ENCODE measurements at regions not wholly inside any gene's neighbourhood (a gene's known extent, or its start where the extent isn't known, plus 50 kb on each side); places are given as distances from the start of the nearest gene placed in this dataset.

DNA sequence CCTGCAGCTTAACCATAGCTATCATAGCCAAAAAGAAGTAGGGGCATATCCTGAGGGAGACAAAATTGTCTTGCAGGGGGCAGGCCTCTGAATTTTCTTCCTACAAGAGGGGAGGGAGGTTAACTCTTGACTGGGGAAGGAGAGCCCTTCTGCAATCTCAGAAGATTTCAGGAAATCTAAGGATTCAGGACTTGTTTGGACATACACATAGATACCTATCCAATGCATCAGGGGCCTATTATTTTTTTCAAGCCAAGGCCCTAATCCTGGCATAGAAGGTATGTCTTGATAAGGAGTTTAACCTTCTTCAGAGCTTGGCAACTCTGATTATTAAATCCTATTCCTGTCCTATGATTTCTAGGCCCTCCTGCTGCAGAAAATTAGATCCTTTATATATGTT lies 375.1 kb upstream of the ACTBL2 start:
- Histone ChIP-seq H3K9me3 (no peaks in the 10 kb centered on the region), H3K27me3 (no peaks in the 10 kb centered on the region), H3K36me3 (no peaks in the 10 kb centered on the region), H3K4me1 (no peaks in the 10 kb centered on the region), H3K4me3 (no peak overlapping the region), H3K27ac (no peak overlapping the region)
- ATAC-seq, result no peak
- TF ChIP-seq POLR2AphosphoS5 (IDR thresholded peaks at IDR 0.05) (no peak), EP300 (IDR thresholded peaks at IDR 0.05) (no peak), POLR2A (IDR thresholded peaks at IDR 0.05) (no peak)
- TF ChIP-seq, protein P1, sequence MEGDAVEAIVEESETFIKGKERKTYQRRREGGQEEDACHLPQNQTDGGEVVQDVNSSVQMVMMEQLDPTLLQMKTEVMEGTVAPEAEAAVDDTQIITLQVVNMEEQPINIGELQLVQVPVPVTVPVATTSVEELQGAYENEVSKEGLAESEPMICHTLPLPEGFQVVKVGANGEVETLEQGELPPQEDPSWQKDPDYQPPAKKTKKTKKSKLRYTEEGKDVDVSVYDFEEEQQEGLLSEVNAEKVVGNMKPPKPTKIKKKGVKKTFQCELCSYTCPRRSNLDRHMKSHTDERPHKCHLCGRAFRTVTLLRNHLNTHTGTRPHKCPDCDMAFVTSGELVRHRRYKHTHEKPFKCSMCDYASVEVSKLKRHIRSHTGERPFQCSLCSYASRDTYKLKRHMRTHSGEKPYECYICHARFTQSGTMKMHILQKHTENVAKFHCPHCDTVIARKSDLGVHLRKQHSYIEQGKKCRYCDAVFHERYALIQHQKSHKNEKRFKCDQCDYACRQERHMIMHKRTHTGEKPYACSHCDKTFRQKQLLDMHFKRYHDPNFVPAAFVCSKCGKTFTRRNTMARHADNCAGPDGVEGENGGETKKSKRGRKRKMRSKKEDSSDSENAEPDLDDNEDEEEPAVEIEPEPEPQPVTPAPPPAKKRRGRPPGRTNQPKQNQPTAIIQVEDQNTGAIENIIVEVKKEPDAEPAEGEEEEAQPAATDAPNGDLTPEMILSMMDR (IDR thresholded peaks at IDR 0.05), result no peak

DNA sequence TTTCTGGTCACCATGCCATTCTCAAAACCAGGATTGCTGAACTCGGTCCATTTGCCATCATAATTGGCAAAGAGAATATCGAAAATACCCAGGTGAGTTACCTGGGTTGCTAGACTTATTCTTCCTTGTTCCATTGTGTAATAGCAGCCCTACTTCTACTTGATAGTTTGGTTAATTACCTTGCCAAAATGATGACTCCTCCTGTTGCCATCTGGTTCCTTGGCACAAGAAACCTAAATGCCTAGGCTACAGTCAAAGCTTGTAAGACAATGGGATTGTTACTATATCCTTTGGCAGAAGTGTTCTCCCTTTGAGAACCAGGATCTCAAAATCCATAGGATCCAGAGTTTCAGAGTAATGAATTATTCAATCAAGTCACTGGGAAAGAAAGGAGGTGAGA lies 373.2 kb upstream of the ACTBL2 start:
- Histone ChIP-seq H3K4me3 (no peak overlapping the region), H3K27me3 (no peaks in the 10 kb centered on the region), H3K27ac (no peak overlapping the region), H3K36me3 (no peaks in the 10 kb centered on the region), H3K9me3 (no peaks in the 10 kb centered on the region), H3K4me1 (no peaks in the 10 kb centered on the region)
- no peak for TF ChIP-seq POLR2AphosphoS5 (IDR thresholded peaks at IDR 0.05)
- no peak for TF ChIP-seq POLR2A (IDR thresholded peaks at IDR 0.05)
- TF ChIP-seq, protein P1 (IDR thresholded peaks at IDR 0.05), result no peak
- TF ChIP-seq EP300 (IDR thresholded peaks at IDR 0.05), result no peak
- 79% methylated on average over 2 of the region's 2 CpGs; no CpG with 5 or more reads in 1 of the 2 donors for WGBS, 2 donors (ENCODE audit: low coverage in 1 of 2)
- no peak for ATAC-seq

DNA sequence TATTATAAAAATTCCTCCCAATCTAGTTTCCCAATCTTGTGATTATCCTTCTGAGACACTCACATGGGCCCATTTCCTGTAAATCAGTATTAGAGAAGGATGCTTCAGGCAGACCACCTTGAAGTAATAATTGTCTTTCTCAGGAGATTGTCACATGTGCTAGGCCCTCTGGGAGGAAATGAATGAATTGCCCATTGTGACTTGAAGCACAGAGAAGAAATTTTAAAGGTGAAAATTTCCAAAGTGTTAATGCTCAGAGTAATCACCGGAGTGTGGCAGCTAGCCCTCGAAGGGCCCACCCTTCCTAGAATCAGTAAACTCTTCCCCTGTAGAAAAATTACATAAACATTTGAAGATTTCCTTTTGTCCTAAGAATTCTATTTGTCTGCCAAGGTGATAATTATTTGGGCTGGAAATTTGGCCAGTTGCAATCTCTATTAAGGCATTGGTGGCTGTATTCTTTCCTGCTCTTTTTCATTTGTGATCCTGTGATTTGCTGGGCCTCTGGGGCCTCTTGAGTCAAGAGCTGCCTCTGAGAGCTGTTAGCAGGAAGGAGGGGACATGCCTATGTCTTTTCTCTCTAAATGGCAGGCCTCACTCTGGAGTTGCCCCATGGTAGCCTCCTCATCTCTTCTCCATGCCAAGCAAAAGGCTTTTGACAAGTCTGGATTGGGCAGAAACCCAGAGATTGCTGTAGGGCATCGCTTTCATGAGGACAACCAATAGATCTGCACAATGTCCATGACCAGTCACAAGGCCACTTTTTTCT lies 371.5 kb upstream of the ACTBL2 start:
- H3K4me3 ChIP-seq, result no peak overlapping the region
- H3K27me3 ChIP-seq, result no peaks in the 10 kb centered on the region
- 60 to 82% methylated on average over 3 of the region's 3 CpGs for WGBS, 2 donors (ENCODE audit: low coverage in 1 of 2)
- no peak overlapping the region for H3K27ac ChIP-seq
- TF ChIP-seq, protein P1 (IDR thresholded peaks at IDR 0.05), result no peak
- TF ChIP-seq POLR2AphosphoS5 (IDR thresholded peaks at IDR 0.05) (no peak), POLR2A (IDR thresholded peaks at IDR 0.05) (no peak), EP300 (IDR thresholded peaks at IDR 0.05) (no peak)
- no peaks in the 10 kb centered on the region for H3K4me1 ChIP-seq
- no peak for ATAC-seq
- H3K36me3 ChIP-seq, result no peaks in the 10 kb centered on the region
- no peaks in the 10 kb centered on the region for H3K9me3 ChIP-seq

DNA sequence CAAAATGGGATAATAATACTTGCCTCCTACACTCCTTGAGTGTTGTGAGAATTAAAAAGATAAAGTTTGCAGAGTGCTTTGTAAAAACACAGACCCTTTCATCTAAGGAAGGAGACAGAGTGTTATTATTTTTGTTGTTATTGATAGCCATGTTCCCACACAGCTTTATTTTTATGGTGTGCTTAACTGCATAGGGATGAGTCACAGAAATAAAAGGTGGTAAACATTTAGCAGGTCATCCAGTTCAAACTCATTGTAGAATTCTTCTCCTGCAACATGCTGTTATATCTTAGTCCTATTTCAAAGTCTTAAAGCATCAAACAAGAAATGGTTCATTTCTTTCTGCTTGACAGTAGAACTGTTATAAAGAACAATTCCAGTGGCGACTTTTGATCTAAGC lies 367.5 kb upstream of the ACTBL2 start:
- Histone ChIP-seq H3K9me3 (no peaks in the 10 kb centered on the region), H3K4me3 (no peak overlapping the region), H3K36me3 (no peaks in the 10 kb centered on the region), H3K4me1 (no peaks in the 10 kb centered on the region), H3K27ac (no peak overlapping the region), H3K27me3 (no peaks in the 10 kb centered on the region)
- 76 to 100% methylated on average over 1 of the region's 1 CpG for WGBS, 2 donors (ENCODE audit: low coverage in 1 of 2)
- TF ChIP-seq, protein P1 (IDR thresholded peaks at IDR 0.05), result no peak
- TF ChIP-seq POLR2AphosphoS5 (IDR thresholded peaks at IDR 0.05), result no peak
- TF ChIP-seq EP300 (IDR thresholded peaks at IDR 0.05), result no peak
- TF ChIP-seq POLR2A (IDR thresholded peaks at IDR 0.05), result no peak
- ATAC-seq, result no peak

DNA sequence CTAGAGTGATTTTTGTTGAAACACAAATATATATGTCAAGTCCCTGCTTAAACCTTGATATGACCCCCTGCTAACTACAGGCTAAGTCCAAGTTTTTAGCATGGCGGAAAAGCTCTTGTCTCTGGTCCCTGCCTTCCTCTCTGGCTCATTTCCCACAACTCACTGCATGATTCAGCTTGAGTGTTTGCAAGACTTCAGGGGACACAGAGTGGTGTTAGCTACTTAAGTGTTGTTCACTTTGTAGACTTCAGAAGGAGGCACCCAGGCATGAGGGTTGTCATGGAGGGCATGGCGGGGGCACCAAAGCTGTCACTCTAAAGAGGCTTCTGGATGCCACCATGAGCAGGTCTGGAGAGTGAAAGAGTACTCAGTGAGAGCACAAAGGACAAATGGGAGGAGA lies 362.4 kb upstream of the ACTBL2 start:
- Histone ChIP-seq H3K27me3 (no peaks in the 10 kb centered on the region), H3K4me1 (peaks cover 0 to 8% (median 0%) of the 10 kb centered on the region in 3 donors), H3K4me3 (no peak overlapping the region), H3K27ac (peak overlapping the region in 1 of 4 donors; percentile 9), H3K9me3 (no peaks in the 10 kb centered on the region), H3K36me3 (no peaks in the 10 kb centered on the region)
- no peak for ATAC-seq
- TF ChIP-seq POLR2AphosphoS5 (IDR thresholded peaks at IDR 0.05) (no peak), POLR2A (IDR thresholded peaks at IDR 0.05) (no peak), EP300 (IDR thresholded peaks at IDR 0.05) (no peak)
- TF ChIP-seq, protein P1 (IDR thresholded peaks at IDR 0.05), result no peak
- WGBS, 2 donors (ENCODE audit: low coverage in 1 of 2), result 80 to 100% methylated on average over 1 to 2 of the region's 2 CpGs
